ENCODE measurements at regions not wholly inside any gene's neighbourhood (a gene's known extent, or its start where the extent isn't known, plus 50 kb on each side); places are given as distances from the start of the nearest gene placed in this dataset.

DNA sequence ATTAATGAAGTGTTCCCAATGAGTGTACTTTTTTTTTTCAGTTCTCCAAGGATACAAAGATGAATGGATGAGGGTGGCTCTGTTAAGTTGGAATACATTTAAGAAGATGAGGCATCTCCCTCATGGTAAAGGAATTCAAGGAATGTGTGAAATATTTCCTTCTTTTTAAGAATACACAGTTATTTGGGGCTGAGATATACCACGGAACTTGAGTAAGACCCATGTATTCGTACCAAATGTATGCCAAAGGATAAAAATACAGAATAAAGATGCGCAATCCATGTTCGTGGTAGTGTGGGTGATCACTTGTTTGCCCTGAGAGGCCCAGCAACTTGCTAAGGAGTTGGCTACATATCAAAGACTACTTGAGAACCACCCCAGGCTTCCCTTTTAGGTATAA lies 164.2 kb upstream of the TCF21 start:
- TF ChIP-seq MXI1 (conservative IDR thresholded peaks at IDR 0.05; ENCODE audit: poor library complexity, severe bottlenecking), result no peak
- no peak for TF ChIP-seq POLR2AphosphoS5 (IDR thresholded peaks at IDR 0.05)
- TF ChIP-seq EP300 (conservative IDR thresholded peaks at IDR 0.05; ENCODE audit: poor library complexity, severe bottlenecking), result no peak
- TF ChIP-seq, protein P1, sequence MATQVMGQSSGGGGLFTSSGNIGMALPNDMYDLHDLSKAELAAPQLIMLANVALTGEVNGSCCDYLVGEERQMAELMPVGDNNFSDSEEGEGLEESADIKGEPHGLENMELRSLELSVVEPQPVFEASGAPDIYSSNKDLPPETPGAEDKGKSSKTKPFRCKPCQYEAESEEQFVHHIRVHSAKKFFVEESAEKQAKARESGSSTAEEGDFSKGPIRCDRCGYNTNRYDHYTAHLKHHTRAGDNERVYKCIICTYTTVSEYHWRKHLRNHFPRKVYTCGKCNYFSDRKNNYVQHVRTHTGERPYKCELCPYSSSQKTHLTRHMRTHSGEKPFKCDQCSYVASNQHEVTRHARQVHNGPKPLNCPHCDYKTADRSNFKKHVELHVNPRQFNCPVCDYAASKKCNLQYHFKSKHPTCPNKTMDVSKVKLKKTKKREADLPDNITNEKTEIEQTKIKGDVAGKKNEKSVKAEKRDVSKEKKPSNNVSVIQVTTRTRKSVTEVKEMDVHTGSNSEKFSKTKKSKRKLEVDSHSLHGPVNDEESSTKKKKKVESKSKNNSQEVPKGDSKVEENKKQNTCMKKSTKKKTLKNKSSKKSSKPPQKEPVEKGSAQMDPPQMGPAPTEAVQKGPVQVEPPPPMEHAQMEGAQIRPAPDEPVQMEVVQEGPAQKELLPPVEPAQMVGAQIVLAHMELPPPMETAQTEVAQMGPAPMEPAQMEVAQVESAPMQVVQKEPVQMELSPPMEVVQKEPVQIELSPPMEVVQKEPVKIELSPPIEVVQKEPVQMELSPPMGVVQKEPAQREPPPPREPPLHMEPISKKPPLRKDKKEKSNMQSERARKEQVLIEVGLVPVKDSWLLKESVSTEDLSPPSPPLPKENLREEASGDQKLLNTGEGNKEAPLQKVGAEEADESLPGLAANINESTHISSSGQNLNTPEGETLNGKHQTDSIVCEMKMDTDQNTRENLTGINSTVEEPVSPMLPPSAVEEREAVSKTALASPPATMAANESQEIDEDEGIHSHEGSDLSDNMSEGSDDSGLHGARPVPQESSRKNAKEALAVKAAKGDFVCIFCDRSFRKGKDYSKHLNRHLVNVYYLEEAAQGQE (IDR thresholded peaks at IDR 0.05; ENCODE audit: borderline replicate concordance), result no peak
- no peak for TF ChIP-seq TAF1 (IDR thresholded peaks at IDR 0.05; ENCODE audit: low read depth)
- no peak for TF ChIP-seq RAD21 (conservative IDR thresholded peaks at IDR 0.05)
- no peak for TF ChIP-seq SMC3 (conservative IDR thresholded peaks at IDR 0.05; ENCODE audit: poor library complexity)
- no peak for TF ChIP-seq EZH2 (IDR thresholded peaks at IDR 0.05; ENCODE audit: borderline replicate concordance, insufficient read depth, low read length, poor library complexity, severe bottlenecking)
- TF ChIP-seq, protein P2, sequence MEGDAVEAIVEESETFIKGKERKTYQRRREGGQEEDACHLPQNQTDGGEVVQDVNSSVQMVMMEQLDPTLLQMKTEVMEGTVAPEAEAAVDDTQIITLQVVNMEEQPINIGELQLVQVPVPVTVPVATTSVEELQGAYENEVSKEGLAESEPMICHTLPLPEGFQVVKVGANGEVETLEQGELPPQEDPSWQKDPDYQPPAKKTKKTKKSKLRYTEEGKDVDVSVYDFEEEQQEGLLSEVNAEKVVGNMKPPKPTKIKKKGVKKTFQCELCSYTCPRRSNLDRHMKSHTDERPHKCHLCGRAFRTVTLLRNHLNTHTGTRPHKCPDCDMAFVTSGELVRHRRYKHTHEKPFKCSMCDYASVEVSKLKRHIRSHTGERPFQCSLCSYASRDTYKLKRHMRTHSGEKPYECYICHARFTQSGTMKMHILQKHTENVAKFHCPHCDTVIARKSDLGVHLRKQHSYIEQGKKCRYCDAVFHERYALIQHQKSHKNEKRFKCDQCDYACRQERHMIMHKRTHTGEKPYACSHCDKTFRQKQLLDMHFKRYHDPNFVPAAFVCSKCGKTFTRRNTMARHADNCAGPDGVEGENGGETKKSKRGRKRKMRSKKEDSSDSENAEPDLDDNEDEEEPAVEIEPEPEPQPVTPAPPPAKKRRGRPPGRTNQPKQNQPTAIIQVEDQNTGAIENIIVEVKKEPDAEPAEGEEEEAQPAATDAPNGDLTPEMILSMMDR (IDR thresholded peaks at IDR 0.05; ENCODE audit: poor library complexity, severe bottlenecking), result no peak
- Histone ChIP-seq H2AFZ (ENCODE audit: low read depth, low read length) (no peak overlapping the region), H3K4me3 (ENCODE audit: low read length) (no peak overlapping the region), H3K9me2 (ENCODE audit: insufficient read depth, low read length) (no peaks in the 10 kb centered on the region), H3K9me3 (ENCODE audit: low read length) (peaks cover 5% of the 10 kb centered on the region), H3K27me3 (ENCODE audit: insufficient read depth, low read depth, low read length) (no peaks in the 10 kb centered on the region), H4K20me1 (ENCODE audit: insufficient read depth) (no peaks in the 10 kb centered on the region), H3F3A (ENCODE audit: insufficient read depth, low read length, poor library complexity, severe bottlenecking) (no peaks in the 10 kb centered on the region), H3K9ac (ENCODE audit: low read length) (no peak overlapping the region), H3K4me2 (ENCODE audit: low read length) (no peak overlapping the region), H3K27ac (ENCODE audit: low read length) (no peak overlapping the region), H3K36me3 (ENCODE audit: insufficient read depth, low read length) (no peaks in the 10 kb centered on the region), H3K79me2 (replicated peaks; ENCODE audit: insufficient read depth, low read length) (no peaks in the 10 kb centered on the region)

DNA sequence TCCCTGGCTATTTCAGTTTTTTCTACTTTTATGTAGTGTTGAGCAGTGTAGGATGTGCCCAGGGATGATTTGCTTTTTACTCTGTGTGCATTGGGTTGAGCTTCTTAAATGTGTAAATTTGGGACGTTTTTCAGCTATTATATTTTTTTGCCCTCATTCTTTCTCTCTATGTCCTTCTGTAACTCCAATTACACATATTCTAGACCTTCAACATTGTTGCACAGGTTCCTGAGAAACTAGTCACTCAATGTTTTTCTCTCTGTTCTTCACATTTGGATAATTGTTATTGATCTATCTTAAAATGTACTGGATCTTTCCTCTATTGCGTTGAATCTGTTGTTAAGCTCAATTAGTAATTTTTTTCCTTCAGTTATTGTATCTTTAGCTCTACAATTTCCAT lies 162.7 kb upstream of the TCF21 start:
- H3K36me3 ChIP-seq (ENCODE audit: insufficient read depth, low read length), result no peaks in the 10 kb centered on the region
- no peak overlapping the region for H2AFZ ChIP-seq (ENCODE audit: low read depth, low read length)
- H3K4me3 ChIP-seq (ENCODE audit: low read length), result no peak overlapping the region
- H3K79me2 ChIP-seq (replicated peaks; ENCODE audit: insufficient read depth, low read length), result no peaks in the 10 kb centered on the region
- no peaks in the 10 kb centered on the region for H3F3A ChIP-seq (ENCODE audit: insufficient read depth, low read length, poor library complexity, severe bottlenecking)
- H3K4me2 ChIP-seq (ENCODE audit: low read length), result no peak overlapping the region
- H4K20me1 ChIP-seq (ENCODE audit: insufficient read depth), result no peaks in the 10 kb centered on the region
- H3K27ac ChIP-seq (ENCODE audit: low read length), result no peak overlapping the region
- H3K27me3 ChIP-seq (ENCODE audit: insufficient read depth, low read depth, low read length), result no peaks in the 10 kb centered on the region
- TF ChIP-seq MXI1 (conservative IDR thresholded peaks at IDR 0.05; ENCODE audit: poor library complexity, severe bottlenecking) (no peak), EZH2 (IDR thresholded peaks at IDR 0.05; ENCODE audit: borderline replicate concordance, insufficient read depth, low read length, poor library complexity, severe bottlenecking) (no peak), POLR2AphosphoS5 (IDR thresholded peaks at IDR 0.05) (no peak), TAF1 (IDR thresholded peaks at IDR 0.05; ENCODE audit: low read depth) (no peak), RAD21 (conservative IDR thresholded peaks at IDR 0.05) (no peak), SMC3 (conservative IDR thresholded peaks at IDR 0.05; ENCODE audit: poor library complexity) (no peak), EP300 (conservative IDR thresholded peaks at IDR 0.05; ENCODE audit: poor library complexity, severe bottlenecking) (no peak)
- TF ChIP-seq, protein P2 (IDR thresholded peaks at IDR 0.05; ENCODE audit: poor library complexity, severe bottlenecking), result no peak
- TF ChIP-seq, protein P1 (IDR thresholded peaks at IDR 0.05; ENCODE audit: borderline replicate concordance), result no peak
- H3K9me3 ChIP-seq (ENCODE audit: low read length), result peaks cover 5% of the 10 kb centered on the region
- H3K9me2 ChIP-seq (ENCODE audit: insufficient read depth, low read length), result no peaks in the 10 kb centered on the region
- no peak overlapping the region for H3K9ac ChIP-seq (ENCODE audit: low read length)

Measured in neural cell (in vitro differentiated cells).